Amniotic stem cell (primary cell): ENCODE measurements at regions not wholly inside any gene's neighbourhood (a gene's known extent, or its start where the extent isn't known, plus 50 kb on each side); places are given as distances from the start of the nearest gene placed in this dataset.
"Not testable (repeated sequence)": the region's sequence is repeated elsewhere in the genome, so short reads cannot be mapped to it uniquely, and the experiment has no call there.

Experiments
- DNase-seq: peaks from one replicate; lab custom pipeline; 2025; lab: John Stamatoyannopoulos, UW

- DNase-seq = no peak
Observed at GRCh38 chr2:36163520-36164254, 191.9 kb upstream of the CRIM1 start.

GRCh38 chr2:36157093-36157492, 198.5 kb upstream of the CRIM1 start:
- DNase-seq = not testable (repeated sequence)

GRCh38 chr2:36147670-36148390, 207.7 kb upstream of the CRIM1 start:
- no peak for DNase-seq

GRCh38 chr2:36146765-36147164, 208.8 kb upstream of the CRIM1 start:
- no peak for DNase-seq

GRCh38 chr2:36140391-36140790, 215.2 kb upstream of the CRIM1 start:
- DNase-seq = no peak

- no peak for DNase-seq
Observed at GRCh38 chr2:36137612-36138011, 218.0 kb upstream of the CRIM1 start.

GRCh38 chr2:36134281-36134680, 221.3 kb upstream of the CRIM1 start:
- no peak for DNase-seq

- DNase-seq = no peak
Observed at GRCh38 chr2:36128359-36128758, 227.2 kb upstream of the CRIM1 start.

GRCh38 chr2:36125702-36126101, 229.9 kb upstream of the CRIM1 start:
- DNase-seq = no peak

- no peak for DNase-seq
Observed at GRCh38 chr2:36123995-36124394, 231.6 kb upstream of the CRIM1 start.

- no peak for DNase-seq
Observed at GRCh38 chr2:36097022-36097421, 258.6 kb upstream of the CRIM1 start.

- not testable (repeated sequence) for DNase-seq
Observed at GRCh38 chr2:36091844-36092741, 263.5 kb upstream of the CRIM1 start.

- DNase-seq = no peak
Observed at GRCh38 chr2:36088716-36089328, 266.8 kb upstream of the CRIM1 start.

- no peak for DNase-seq
Observed at GRCh38 chr2:36087344-36087743, 268.2 kb upstream of the CRIM1 start.

- DNase-seq = no peak
Observed at GRCh38 chr2:36079793-36080192, 275.8 kb upstream of the CRIM1 start.

GRCh38 chr2:36074008-36074407, 281.6 kb upstream of the CRIM1 start:
- no peak for DNase-seq

- DNase-seq = no peak
Observed at GRCh38 chr2:36071698-36072097, 283.9 kb upstream of the CRIM1 start.

- DNase-seq = no peak
Observed at GRCh38 chr2:36069074-36069473, 286.5 kb upstream of the CRIM1 start.

- DNase-seq = no peak
Observed at GRCh38 chr2:36068086-36068485, 287.5 kb upstream of the CRIM1 start.

- no peak for DNase-seq
Observed at GRCh38 chr2:36060133-36060532, 295.4 kb upstream of the CRIM1 start.

- DNase-seq = no peak
Observed at GRCh38 chr2:36059691-36060090, 295.9 kb upstream of the CRIM1 start.

- DNase-seq = no peak
Observed at GRCh38 chr2:36058953-36059352, 296.6 kb upstream of the CRIM1 start.
